Smooth muscle cell (in vitro differentiated cells): ENCODE measurements at regions not wholly inside any gene's neighbourhood (a gene's known extent, or its start where the extent isn't known, plus 50 kb on each side); places are given as distances from the start of the nearest gene placed in this dataset.

Experiments
- DNase-seq: peaks from one replicate; lab custom pipeline; 2025; ENCODE audit not compliant: unreplicated experiment; lab: John Stamatoyannopoulos, UW
- H2AFZ ChIP-seq: fragments of 200-600 bp; sonication (generic); 2 replicates; pipeline ENCODE4 v1.6.0; 2016; ENCODE audit warnings: antibody characterized with exemption, low read depth, mild to moderate bottlenecking
- H3F3A ChIP-seq: fragments of 200-600 bp; sonication (generic); 2 replicates; pipeline ENCODE4 v1.6.0; 2017; ENCODE audit warnings: antibody characterized with exemption, low read depth
- H3K27ac ChIP-seq: fragments of 200-600 bp; sonication (generic); 2 replicates; pipeline ENCODE4 v1.5.1; 2016; ENCODE audit warnings: low read depth, mild to moderate bottlenecking
- H3K27me3 ChIP-seq: fragments of 200-600 bp; sonication (generic); 2 replicates; pipeline ENCODE4 v1.6.1; 2016; ENCODE audit warnings: low read depth, mild to moderate bottlenecking
- H3K36me3 ChIP-seq: fragments of 200-600 bp; sonication (generic); 2 replicates; pipeline ENCODE4 v1.5.1; 2016; ENCODE audit warnings: low read depth
- H3K4me1 ChIP-seq: fragments of 200-600 bp; sonication (generic); 2 replicates; pipeline ENCODE4 v1.5.1; 2016; ENCODE audit warnings: low read depth
- H3K4me2 ChIP-seq: fragments of 200-600 bp; sonication (generic); 2 replicates; pipeline ENCODE4 v1.6.0; 2016; ENCODE audit warnings: mild to moderate bottlenecking
- H3K4me3 ChIP-seq: fragments of 200-600 bp; sonication (generic); 2 replicates; pipeline ENCODE4 v1.5.1; 2016; ENCODE audit warnings: mild to moderate bottlenecking
- H3K79me2 ChIP-seq: fragments of 200-600 bp; sonication (generic); 2 replicates; pipeline ENCODE4 v1.6.0; 2016; ENCODE audit warnings: low read depth, mild to moderate bottlenecking
- H3K9ac ChIP-seq: fragments of 200-600 bp; sonication (generic); 2 replicates; pipeline ENCODE4 v1.6.0; 2016; ENCODE audit warnings: low read depth
- H3K9me3 ChIP-seq: fragments of 200-600 bp; sonication (generic); replicated peaks from 2 replicates; pipeline ENCODE4 v1.5.1; 2016; ENCODE audit warnings: low read depth
- H4K20me1 ChIP-seq: fragments of 200-600 bp; sonication (generic); 2 replicates; pipeline ENCODE4 v1.6.0; 2016; ENCODE audit warnings: low read depth
- CTCF ChIP-seq: fragments of 200-600 bp; sonication (generic); IDR thresholded peaks from 2 replicates; pipeline ENCODE4 v1.5.1; 2017; ENCODE audit warnings: borderline replicate concordance, mild to moderate bottlenecking, antibody characterized with exemption; ENCODE audit not compliant: insufficient read depth, poor library complexity, severe bottlenecking
- WGBS: methylation state at CpG from one replicate; pipeline ENCODE4 v1.1.7; 2016; ENCODE audit warnings: low lambda C conversion rate; 5-methylcytosine and 5-hydroxymethylcytosine counted together

- H3K79me2 ChIP-seq = no peaks in the 10 kb centered on the region
- no peak overlapping the region for H2AFZ ChIP-seq
- DNase-seq = no peak
- H3K27ac ChIP-seq = no peak overlapping the region
- H4K20me1 ChIP-seq = no peaks in the 10 kb centered on the region
- 86% methylated on average over 7 of the region's 7 CpGs for WGBS
- peaks cover 3% of the 10 kb centered on the region for H3K27me3 ChIP-seq
- no peaks in the 10 kb centered on the region for H3K9me3 ChIP-seq
- no peak overlapping the region for H3K4me3 ChIP-seq
- H3K9ac ChIP-seq = no peak overlapping the region
- TF ChIP-seq CTCF = no peak
- no peaks in the 10 kb centered on the region for H3F3A ChIP-seq
- no peak overlapping the region for H3K4me2 ChIP-seq
- H3K4me1 ChIP-seq = no peaks in the 10 kb centered on the region
- H3K36me3 ChIP-seq = no peaks in the 10 kb centered on the region
Observed at GRCh38 chr19:30103981-30104380, 161.9 kb downstream of the URI1 start.

- no peaks in the 10 kb centered on the region for H4K20me1 ChIP-seq
- no peak overlapping the region for H3K4me3 ChIP-seq
- H3K4me1 ChIP-seq = no peaks in the 10 kb centered on the region
- no peaks in the 10 kb centered on the region for H3K9me3 ChIP-seq
- no peak overlapping the region for H2AFZ ChIP-seq
- peaks cover 3% of the 10 kb centered on the region for H3K27me3 ChIP-seq
- no peak overlapping the region for H3K9ac ChIP-seq
- H3K36me3 ChIP-seq = no peaks in the 10 kb centered on the region
- no peak overlapping the region for H3K4me2 ChIP-seq
- no peak overlapping the region for H3K27ac ChIP-seq
- H3K79me2 ChIP-seq = no peaks in the 10 kb centered on the region
- H3F3A ChIP-seq = no peaks in the 10 kb centered on the region
- TF ChIP-seq CTCF = no peak
- no peak for DNase-seq
- 89% methylated on average over 8 of the region's 8 CpGs for WGBS
Observed at GRCh38 chr19:30105316-30105715, 163.3 kb downstream of the URI1 start.

DNA sequence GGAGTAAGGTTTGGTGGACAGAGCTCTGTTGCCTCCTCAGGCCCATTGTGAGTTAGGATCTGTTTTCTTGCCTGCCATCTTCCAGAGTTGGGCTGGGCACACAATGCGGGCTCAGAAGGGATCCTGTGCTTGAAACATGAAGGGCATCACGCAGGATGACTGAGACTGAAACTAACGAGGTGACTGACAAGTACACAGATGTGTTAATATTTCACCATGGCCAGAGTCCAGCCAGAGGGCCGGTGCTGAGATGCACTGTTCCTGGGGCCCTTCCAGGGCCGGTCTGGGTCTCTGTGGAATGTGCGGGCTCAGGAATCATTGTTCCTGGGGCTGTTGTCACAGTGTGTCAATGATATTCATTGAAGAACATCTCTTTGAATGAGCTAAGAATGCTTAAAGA, 163.7 kb downstream of the URI1 start:
- no peaks in the 10 kb centered on the region for H4K20me1 ChIP-seq
- H3K9ac ChIP-seq = no peak overlapping the region
- H3K36me3 ChIP-seq = no peaks in the 10 kb centered on the region
- no peaks in the 10 kb centered on the region for H3K4me1 ChIP-seq
- no peak overlapping the region for H3K4me3 ChIP-seq
- no peaks in the 10 kb centered on the region for H3F3A ChIP-seq
- 93% methylated on average over 6 of the region's 6 CpGs for WGBS
- H3K79me2 ChIP-seq = no peaks in the 10 kb centered on the region
- H2AFZ ChIP-seq = no peak overlapping the region
- no peak for DNase-seq
- TF ChIP-seq CTCF = no peak
- no peak overlapping the region for H3K4me2 ChIP-seq
- no peak overlapping the region for H3K27ac ChIP-seq
- H3K27me3 ChIP-seq = peaks cover 3% of the 10 kb centered on the region
- H3K9me3 ChIP-seq = no peaks in the 10 kb centered on the region

GRCh38 chr19:30106417-30107095, 164.5 kb downstream of the URI1 start:
- H2AFZ ChIP-seq = no peak overlapping the region
- WGBS = 90% methylated on average over 11 of the region's 11 CpGs
- no peak for DNase-seq

More at GRCh38 chr19:30106417-30107095, 164.5 kb downstream of the URI1 start:
- TF ChIP-seq CTCF = no peak
- Histone ChIP-seq H4K20me1 (no peaks in the 10 kb centered on the region), H3K4me2 (no peak overlapping the region), H3K79me2 (no peaks in the 10 kb centered on the region), H3K27ac (no peak overlapping the region), H3K36me3 (no peaks in the 10 kb centered on the region), H3K9me3 (no peaks in the 10 kb centered on the region), H3K27me3 (peaks cover 3% of the 10 kb centered on the region), H3K4me3 (no peak overlapping the region), H3K4me1 (no peaks in the 10 kb centered on the region), H3F3A (no peaks in the 10 kb centered on the region), H3K9ac (no peak overlapping the region)
